Neuron (in vitro differentiated cells): ENCODE measurements at regions not wholly inside any gene's neighbourhood (a gene's known extent, or its start where the extent isn't known, plus 50 kb on each side); places are given as distances from the start of the nearest gene placed in this dataset.

Experiments used
- H2AFZ ChIP-seq: one replicate; pipeline ENCODE4 v1.6.1; 2013; ENCODE audit warnings: low read depth, mild to moderate bottlenecking, inconsistent platforms, low read length, moderate library complexity
- H3K27me3 ChIP-seq: one replicate; pipeline ENCODE4 v1.6.1; 2013; ENCODE audit warnings: low read length; ENCODE audit not compliant: insufficient read depth
- H3K36me3 ChIP-seq: one replicate; pipeline ENCODE4 v1.6.1; 2013; ENCODE audit warnings: low read length; ENCODE audit not compliant: insufficient read depth
- H3K4me1 ChIP-seq: one replicate; pipeline ENCODE4 v1.6.1; 2013; ENCODE audit warnings: low read length; ENCODE audit not compliant: insufficient read depth
- H3K4me3 ChIP-seq: 2 replicates; pipeline ENCODE4 v1.5.1; 2013; ENCODE audit warnings: mild to moderate bottlenecking, low read length, moderate library complexity
- H3K9me3 ChIP-seq: one replicate; pipeline ENCODE4 v1.6.1; 2013; ENCODE audit warnings: low read length

DNA sequence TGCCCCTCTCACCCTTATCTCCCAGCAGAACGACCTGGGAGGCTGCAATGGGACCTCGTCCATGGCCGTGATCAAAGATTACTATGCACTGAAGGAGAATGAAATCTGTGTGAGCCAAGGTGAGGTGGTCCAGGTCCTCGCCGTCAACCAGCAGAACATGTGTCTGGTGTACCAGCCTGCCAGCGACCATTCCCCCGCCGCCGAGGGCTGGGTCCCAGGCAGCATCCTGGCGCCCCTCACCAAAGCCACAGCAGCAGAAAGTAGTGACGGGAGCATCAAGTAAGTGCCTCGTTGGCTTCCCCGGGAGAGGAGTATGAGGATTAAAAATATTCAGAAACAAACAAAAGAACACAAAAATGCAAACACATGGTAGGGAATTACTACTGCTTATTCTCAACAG, 55.9 kb upstream of the UMPS start:
- H3K9me3 ChIP-seq: no peaks in the 10 kb centered on the region
- H3K4me1 ChIP-seq: no peaks in the 10 kb centered on the region
- H3K36me3 ChIP-seq: peaks cover 18% of the 10 kb centered on the region

DNA sequence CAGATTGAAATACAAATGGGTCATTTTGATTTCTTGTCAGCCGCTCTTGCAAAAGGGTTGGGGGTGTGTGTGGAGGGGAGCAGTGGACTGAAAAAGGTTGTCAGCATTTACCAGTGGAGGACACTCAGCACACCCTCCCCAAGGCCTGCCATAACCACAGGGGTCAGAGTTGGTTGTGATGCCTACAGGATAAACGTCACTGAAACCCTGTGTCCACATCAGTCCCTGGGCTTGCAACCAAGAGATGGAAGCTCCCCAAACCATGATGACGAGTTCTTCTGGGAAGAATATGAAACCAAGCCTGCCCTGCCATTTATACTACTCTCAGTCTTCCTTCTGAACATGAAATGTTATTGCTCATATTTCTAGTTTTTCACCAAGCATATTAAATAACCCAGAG, 54.0 kb upstream of the UMPS start:
- no peaks in the 10 kb centered on the region for H3K9me3 ChIP-seq
- peaks cover 15% of the 10 kb centered on the region for H3K36me3 ChIP-seq
- H2AFZ ChIP-seq: no peak overlapping the region
- no peaks in the 10 kb centered on the region for H3K4me1 ChIP-seq
- no peaks in the 10 kb centered on the region for H3K27me3 ChIP-seq
- no peak overlapping the region for H3K4me3 ChIP-seq

More for the DNA sequence above, 55.9 kb upstream of the UMPS start:
- Histone ChIP-seq H3K27me3 (no peaks in the 10 kb centered on the region), H3K4me3 (no peak overlapping the region), H2AFZ (no peak overlapping the region)

DNA sequence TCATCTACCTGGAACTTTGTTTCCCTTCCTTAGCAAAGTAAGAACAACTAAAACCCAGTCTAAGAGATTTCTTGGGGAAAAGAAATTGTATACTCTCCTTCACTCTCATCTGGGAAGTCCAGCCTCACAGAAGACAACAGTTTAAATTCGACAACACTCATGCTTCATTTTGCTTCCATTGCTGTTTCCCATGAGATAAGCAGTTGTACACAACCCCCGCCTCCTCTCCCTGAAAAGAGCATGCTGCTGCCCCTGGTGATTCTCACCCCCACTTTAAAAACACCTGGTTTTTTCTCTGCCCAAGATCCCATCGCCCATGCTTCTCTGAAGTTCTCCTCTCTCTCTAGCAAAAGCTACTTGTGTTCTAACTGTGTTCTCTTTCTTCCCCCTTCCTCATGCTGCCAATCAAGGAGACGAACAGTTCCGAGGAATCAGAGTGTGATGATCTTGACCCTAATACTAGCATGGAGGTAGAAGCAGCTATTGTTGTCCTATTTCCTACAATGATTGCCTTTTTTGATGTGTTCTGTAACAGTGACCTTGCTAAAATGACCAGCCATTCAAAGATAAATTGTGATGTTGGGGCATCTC, 51.1 kb upstream of the UMPS start:
- no peaks in the 10 kb centered on the region for H3K27me3 ChIP-seq

More for the DNA sequence above, 51.1 kb upstream of the UMPS start:
- Histone ChIP-seq H3K4me1 (no peaks in the 10 kb centered on the region), H3K4me3 (no peak overlapping the region), H3K9me3 (no peaks in the 10 kb centered on the region), H3K36me3 (peaks cover under 1% of the 10 kb centered on the region), H2AFZ (no peak overlapping the region)
